HG02938 (cell line): ENCODE measurements at regions not wholly inside any gene's neighbourhood (a gene's known extent, or its start where the extent isn't known, plus 50 kb on each side); places are given as distances from the start of the nearest gene placed in this dataset.

Source experiments
- ATAC-seq: cut with Tn5 transposase; IDR thresholded peaks from one replicate; pipeline ENCODE4 v1.9.1; 2021; ENCODE audit warnings: mild to moderate bottlenecking, moderate library complexity; ENCODE audit not compliant: unreplicated experiment

DNA sequence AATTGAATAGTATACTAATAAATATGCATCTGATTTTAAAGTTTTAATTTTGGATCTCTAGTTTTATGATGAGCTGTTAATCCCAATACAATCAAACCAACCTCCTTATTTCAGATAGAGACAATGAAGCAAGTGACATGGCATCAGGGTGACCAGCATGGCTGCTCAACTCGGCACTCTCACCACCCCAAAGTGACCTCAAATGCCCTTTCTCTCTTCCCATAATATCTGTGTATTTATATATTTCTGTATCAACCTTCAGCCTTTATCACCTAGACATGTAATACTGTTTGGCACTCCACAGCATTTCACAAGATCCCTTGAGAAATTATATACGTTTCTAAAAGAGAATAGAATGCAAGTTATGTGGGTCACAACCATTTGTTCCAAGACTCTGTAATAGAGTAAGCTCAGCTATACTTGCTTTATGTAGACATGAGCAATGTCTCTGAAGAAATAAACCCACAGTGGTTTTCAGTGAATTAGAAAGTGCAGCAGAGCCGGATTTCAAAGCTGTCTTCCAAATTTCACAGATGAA is 1623.2 kb upstream of the PABPC4L start:
- no peak for ATAC-seq

DNA sequence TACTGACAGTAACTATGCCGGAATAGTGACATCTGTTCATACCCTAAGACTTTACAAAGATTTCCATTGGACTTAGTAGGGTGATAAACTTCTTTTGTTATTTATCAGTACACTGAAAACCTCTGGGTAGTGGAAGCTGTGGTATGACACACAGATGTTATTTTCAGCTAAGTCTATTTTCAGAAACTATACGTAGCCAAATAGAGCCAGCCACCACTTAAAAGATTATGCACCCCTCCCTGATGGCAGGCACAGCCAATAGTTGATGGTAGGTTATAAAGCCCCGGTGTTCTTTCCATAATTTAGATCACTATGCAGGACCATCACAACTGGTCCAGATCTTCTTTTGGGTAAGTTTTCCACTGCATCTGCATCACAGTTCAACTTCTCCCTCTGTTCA is 1603.2 kb upstream of the PABPC4L start:
- ATAC-seq, result no peak

DNA sequence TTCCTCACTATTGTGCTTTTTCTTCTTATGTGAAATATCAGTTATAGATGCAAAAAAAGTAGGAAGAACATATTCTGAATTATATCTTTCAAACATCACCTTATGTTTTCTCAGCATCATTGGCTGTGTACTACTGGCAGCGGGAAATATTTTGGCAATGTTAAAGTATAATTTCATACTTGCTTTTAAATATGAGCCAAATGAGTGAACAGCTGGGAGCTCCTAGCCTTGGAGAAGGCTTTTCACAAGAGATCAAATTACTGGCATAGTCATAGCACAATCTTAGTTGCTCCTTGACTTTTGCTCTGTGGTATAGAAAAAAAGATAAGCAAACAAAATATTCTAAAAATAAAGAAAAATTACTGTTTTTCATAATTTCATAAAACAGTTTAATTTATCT is 1575.8 kb upstream of the PABPC4L start:
- ATAC-seq, result no peak

- no peak for ATAC-seq
Measured at GRCh38 chr4:135775909-135776308, 1574.3 kb upstream of the PABPC4L start.

- ATAC-seq, result no peak
Measured at GRCh38 chr4:135770505-135770904, 1568.9 kb upstream of the PABPC4L start.

DNA sequence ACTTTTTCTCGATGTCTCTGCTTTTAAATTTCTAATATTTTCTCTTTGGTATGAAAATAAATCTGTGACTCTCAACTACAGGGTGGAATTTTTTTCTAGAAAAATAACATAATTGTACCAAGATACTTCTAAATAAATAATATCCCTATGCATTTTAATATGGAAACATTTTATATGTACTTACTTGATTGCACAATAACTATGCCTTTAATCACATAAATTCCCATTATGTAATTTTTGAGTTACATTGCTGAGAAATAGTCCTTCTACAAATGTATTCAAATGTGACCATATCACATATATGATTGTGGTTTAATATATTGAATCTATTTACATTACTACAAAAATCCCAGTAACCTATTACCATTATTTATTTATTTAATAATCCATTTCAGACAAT is 1543.3 kb upstream of the PABPC4L start:
- no peak for ATAC-seq

GRCh38 chr4:135741583-135741982 is 1540.0 kb upstream of the PABPC4L start:
- ATAC-seq, result no peak

GRCh38 chr4:135739354-135739753 is 1537.8 kb upstream of the PABPC4L start:
- ATAC-seq, result no peak

- ATAC-seq, result no peak
Measured at GRCh38 chr4:135735512-135735911, 1533.9 kb upstream of the PABPC4L start.

DNA sequence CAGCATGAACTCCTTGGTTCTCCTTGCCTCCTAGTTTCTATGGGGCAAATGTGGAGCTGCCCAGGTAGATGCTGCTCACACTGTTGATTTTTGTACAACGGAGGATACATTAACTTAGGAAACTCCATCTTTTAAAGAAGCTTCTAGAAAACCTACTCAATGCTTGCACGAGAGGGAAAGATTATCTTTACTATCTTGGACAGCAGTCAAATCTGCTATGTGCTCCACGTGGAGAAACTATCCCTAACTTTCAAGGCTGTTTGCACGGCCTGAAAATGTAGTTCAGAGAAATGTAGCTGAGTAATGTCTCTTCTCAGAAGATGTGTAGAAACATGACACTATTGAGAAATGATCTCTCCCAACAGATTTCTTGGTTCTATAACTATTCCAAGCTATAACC is 1530.9 kb upstream of the PABPC4L start:
- no peak for ATAC-seq

GRCh38 chr4:135731682-135732081 is 1530.1 kb upstream of the PABPC4L start:
- no peak for ATAC-seq

DNA sequence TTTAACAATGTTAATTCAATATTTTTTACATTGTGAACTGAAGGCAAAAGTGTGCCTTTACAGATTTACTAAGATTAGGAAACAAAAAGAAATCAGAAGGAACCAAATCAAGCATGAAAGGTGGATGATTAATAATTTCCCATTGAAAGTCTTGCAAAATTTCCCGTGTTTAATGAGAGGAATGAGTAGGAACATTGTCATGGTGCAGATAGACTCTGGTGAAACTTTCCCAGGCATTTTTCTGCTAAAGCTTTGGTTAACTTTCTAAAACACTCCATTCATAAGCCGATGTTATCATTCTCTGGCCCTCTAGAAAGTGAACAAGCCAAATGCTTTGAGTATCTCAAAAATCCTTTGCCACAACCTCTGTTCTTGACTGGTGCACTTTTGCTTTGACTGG is 1522.8 kb upstream of the PABPC4L start:
- no peak for ATAC-seq

- ATAC-seq, result no peak
Measured at GRCh38 chr4:135718019-135718418, 1516.4 kb upstream of the PABPC4L start.

- ATAC-seq, result no peak
Measured at GRCh38 chr4:135705343-135705742, 1503.8 kb upstream of the PABPC4L start.

DNA sequence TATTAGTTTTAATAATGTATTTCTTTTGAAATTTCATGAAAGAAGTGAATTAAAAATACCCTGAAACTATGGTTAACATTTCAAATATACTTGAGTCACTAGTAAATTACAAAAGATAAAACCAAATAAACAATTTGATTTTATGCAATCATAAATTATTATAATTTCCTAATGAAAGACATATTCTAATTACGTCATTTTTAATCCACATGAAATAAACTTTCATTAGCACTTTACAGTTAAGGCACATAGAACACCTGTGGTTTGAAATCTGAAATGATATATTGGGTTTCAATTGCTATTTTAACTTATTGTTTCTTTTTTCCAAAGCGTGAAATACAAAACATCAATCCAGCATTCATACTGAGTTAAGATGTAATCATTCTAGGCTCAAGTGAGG is 1492.5 kb upstream of the PABPC4L start:
- ATAC-seq, result no peak

- ATAC-seq, result no peak
Measured at GRCh38 chr4:135684001-135684400, 1482.4 kb upstream of the PABPC4L start.

DNA sequence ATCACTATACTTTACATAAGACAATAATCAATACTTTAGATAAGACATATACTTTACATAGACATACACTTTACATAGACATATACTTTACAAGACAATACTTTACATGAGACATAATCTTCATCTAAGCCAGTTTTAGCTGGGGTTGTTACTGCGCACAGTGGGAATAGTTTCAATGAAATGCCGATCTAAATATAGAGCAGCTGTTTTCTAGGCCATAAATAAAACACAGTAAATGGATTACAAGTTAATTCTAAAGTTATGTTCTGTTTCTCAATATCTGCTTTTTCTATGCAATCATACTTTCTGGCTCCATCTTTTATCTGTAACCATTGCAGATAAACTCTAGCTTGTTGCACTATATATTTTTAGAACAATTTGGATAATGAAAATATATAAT is 1470.6 kb upstream of the PABPC4L start:
- ATAC-seq, result no peak

DNA sequence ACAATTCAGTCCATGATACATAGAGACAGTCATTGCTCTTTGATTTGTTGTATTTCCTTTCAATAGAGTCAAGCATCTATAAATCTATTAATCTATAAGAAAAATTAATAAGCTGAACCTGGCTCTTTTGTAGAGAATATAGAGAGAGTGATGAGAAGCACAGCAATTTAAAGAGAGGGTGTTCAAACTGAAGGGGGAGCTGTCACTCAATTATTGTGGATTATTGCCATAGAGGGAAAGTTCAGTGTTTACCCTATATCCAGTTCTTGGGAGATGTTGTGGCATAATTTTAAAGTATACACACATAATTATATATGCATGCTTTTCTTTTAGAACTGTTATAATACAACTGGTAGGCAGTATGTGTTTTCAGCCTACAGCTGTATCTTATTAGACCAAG is 1469.0 kb upstream of the PABPC4L start:
- ATAC-seq, result no peak
